NCI-H1092 treated with DMSO at 0.1 percent for 48 hours (cell line): ENCODE measurements at regions not wholly inside any gene's neighbourhood (a gene's known extent, or its start where the extent isn't known, plus 50 kb on each side); places are given as distances from the start of the nearest gene placed in this dataset.

Experiments used
- DNase-seq: peaks from one replicate; lab custom pipeline; 2025; lab: John Stamatoyannopoulos, UW

GRCh38 chr10:21021843-21022594 lies 124.9 kb upstream of the NEBL start:
- DNase-seq = no peak

DNA sequence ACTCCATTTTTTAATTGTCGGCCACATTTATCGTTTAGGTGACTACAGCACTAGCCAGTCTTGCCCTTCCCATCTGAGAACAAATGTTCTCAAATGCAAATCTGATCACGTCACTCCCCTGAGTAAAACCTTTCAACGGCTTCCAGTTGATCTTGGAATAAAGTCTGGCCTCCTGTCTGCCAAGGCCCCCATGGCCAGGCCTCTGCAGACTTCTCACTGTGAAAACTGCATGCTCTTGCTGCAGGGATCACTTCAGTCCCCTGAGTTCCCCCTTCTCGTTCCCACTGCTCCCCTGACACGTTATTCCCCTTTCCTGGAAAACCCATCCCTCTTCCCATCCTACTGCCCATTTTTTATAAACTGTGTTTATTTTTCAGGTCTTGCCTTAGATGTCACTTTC lies 124.1 kb upstream of the NEBL start:
- DNase-seq = no peak

GRCh38 chr10:21020545-21020944 lies 123.4 kb upstream of the NEBL start:
- DNase-seq = no peak

GRCh38 chr10:21019436-21019835 lies 122.3 kb upstream of the NEBL start:
- no peak for DNase-seq

DNA sequence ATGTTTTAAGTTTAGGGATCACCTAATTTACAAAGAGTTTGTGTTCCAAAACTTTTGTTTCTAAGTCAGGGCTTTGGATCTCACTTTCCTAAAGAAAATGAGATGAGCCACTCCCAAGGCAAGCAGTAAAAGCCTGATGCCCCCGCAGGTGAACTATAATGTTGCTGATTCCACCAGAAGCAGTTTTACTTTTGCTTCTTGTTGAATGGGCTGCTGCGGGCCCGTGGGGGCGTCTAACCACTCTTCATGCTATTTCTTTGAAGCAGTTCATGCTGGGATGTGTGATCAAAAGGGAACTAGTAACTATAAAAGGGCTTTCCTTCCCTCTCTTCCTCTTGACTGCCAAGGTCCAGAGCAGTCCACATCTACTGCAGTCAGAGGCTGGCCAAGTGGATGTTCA lies 118.7 kb upstream of the NEBL start:
- no peak for DNase-seq

DNA sequence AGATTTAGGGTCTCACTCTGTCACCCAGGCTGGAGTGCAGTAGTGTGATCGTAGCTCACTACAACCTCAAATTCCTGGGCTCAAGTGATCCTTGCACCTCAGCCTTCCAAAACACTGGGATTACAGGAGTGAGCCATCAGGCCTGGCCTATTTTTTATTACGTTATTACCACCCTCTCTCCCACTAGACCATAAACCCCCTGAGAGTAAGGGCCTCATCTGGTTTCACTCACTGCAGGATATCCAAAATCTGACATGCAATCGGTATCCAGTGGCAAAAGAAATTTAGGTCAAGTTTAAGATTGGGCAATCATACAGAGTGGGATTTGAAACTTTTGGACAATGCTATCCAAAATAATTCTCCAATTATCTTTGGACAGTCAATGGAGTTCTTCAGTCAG lies 117.0 kb upstream of the NEBL start:
- no peak for DNase-seq

GRCh38 chr10:21011433-21012018 lies 114.4 kb upstream of the NEBL start:
- no peak for DNase-seq

- DNase-seq = no peak
Measured at GRCh38 chr10:21010615-21011014, 113.5 kb upstream of the NEBL start.

- no peak for DNase-seq
Measured at GRCh38 chr10:21003240-21003822, 106.2 kb upstream of the NEBL start.

- no peak for DNase-seq
Measured at GRCh38 chr10:21002091-21002878, 105.2 kb upstream of the NEBL start.

GRCh38 chr10:20999699-21000098 lies 102.6 kb upstream of the NEBL start:
- no peak for DNase-seq

DNA sequence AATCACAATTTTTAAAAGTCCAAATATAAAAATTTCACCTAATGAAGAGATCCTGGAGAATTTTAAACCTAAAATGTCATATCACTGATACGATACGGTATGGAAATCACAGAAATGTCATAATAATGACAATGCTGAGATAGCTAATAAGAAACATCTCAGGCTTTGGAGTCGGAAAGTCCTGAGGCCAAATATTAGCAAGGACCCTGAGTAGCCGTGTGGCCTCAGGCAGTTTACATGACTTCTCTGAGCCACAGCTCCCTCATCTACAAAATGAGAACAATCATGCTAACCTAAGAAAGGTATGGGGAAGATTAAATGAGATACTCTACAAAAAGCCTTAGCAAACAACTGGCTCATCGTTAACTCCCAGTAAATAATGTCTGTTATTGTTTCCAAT lies 100.9 kb upstream of the NEBL start:
- DNase-seq = no peak

DNA sequence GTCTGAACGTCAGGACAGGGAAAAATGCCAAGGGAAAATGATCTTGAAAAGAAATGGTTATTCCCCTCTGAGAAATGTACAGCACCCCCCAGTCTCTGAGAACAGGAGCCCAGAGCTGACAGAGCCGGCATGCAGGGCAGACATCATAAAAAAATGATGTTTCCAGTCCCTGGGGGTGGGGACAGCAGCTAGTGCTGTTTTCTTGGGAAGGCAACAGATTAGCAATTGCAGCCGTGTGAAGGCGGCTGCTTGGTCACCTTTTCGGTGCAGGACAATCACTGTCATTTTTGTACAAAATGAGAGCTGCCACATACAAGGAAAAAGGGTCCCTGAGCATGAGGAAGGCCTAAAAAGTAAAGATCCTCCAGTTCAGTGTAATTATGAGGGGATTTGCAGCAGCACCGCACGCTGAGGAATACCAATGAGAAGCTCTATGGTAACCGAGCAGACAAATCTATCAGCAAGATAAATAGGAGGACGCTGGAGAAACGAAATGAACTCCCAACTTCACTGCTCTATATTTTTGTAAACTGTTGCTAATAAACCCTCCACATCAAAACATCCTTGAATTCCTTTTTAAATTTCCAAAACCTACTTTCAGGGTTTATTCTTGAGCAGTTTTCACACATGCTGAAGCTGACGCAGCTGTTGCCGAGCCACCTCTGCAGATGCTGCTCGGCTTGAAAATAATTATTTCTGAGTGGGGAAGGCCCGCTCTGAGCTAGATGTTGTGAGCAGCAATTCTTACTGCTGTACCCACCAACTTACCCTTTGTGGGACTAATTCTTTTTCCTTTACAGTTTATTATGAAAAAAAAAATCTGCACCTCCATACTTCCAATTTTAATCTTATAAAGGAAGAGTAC lies 98.2 kb upstream of the NEBL start:
- no peak for DNase-seq

DNA sequence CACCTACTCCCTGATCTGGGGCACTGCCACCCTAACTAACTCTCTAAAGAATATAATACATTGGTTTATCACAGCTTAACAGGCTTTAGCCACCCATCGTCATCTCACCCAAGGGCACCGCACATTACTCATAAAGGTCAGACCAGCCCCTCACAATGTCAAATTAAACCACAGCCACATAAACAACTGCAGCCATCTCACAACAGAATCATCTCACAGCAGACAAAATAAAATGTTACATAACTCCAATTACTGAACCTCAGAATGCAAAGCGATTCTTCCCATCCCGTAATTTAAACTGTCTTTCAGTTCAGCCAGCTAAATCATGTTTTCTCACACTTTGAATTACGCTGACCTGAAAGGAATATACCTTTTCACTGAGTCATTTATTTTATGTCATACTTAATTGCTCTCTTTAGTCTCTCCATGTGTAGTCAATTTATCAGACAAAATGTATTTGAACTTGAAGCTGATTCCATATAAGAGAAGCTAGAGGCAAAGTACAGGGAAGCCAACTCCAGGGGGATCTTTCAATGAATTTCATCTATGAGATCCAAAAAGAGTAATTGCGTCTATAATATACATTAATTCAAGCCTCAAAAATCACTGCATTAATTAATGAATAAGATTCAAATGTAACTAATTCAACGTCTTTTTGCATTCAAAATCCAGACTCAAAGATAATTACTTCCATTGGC lies 96.9 kb upstream of the NEBL start:
- DNase-seq = no peak

GRCh38 chr10:20993389-20993788 lies 96.3 kb upstream of the NEBL start:
- DNase-seq = no peak

DNA sequence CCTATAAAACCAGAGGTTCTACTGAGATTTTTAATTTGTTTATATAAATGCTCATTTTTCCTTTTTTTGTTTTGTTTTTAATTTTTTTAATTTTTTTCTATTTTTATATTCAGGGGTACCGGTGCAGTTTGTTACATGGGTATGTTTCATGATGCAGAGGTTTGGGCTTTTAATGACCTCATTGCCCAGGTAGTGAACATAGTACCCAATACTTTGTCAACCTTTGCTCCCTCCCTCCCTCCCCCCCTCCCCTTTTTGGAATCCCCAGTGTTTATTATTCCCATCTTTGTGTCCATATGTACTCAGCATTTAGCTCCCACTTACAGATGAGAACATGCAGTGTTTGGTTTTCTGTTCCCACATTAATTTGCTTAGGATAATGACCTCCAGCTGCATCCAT lies 94.4 kb upstream of the NEBL start:
- no peak for DNase-seq

- no peak for DNase-seq
Measured at GRCh38 chr10:20990604-20991003, 93.5 kb upstream of the NEBL start.

- no peak for DNase-seq
Measured at GRCh38 chr10:20988357-20988983, 91.4 kb upstream of the NEBL start.

DNA sequence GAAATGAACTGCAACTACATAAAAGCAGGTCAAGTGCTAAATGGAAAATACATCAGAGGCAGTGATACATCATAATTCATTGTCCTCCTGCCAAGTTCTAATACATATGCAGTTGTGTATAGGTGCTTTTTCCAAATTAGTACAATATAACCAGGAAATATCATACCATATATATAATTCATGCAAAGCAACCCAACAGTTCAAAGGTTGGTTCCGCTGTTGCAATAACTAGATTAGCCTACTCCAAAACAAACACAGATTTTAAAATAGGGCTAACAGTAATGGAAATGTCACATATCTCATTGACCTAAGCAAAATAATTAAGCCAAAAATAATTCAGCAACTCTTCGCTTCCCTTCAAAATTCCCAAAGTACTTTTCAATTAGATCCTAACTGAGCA lies 88.9 kb upstream of the NEBL start:
- DNase-seq = no peak

DNA sequence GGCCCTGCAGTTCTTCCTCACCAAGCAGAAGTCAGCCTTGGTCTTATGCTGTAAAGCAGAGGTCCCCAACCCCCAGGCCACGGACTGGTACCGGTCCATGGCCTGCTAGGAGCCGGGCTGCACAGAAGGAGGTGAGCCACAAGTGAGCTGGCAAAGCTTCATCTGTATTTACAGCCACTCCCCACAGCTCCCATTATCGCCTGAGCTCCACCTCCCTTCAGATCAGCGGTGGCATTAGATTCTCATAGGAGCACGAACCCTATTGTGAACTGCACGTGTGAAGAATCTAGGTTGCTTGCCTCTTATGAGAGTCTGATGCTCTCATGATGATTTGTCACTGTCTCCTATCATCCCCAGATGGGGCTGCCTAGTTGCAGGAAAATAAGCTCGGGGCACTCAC lies 87.6 kb upstream of the NEBL start:
- no peak for DNase-seq

DNA sequence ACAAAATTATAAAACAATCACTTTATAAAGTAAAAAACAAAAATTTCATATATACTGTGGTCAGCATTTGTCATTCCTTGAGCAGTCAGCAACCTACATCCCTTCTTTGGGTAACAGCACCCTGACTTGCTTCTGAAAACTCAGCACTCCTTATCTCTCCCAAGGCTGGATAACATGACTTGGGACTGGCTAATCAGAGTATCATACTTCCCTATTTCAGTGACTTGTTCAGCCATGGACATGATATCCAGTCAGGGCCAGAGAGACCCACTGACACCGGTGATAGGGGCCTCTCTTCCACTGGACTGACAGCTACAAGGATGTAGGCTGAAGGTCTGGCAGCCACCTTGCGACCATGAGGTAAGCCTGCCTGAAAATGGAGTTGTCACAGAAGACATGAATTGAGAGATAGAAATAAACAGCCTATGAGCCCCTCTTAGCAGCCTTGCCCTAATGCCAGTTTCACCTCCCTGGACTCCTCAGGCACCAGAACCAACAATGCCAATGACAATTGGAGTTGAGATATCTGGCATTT lies 84.4 kb upstream of the NEBL start:
- DNase-seq = no peak
